A549 (cell line): ENCODE measurements at regions not wholly inside any gene's neighbourhood (a gene's known extent, or its start where the extent isn't known, plus 50 kb on each side); places are given as distances from the start of the nearest gene placed in this dataset.

Source experiments
- CTCF ChIP-seq: fragments of >200 bp; sonication (Bioruptor Twin); formaldehyde crosslinking; IDR thresholded peaks from 3 replicates; pipeline ENCODE4 v1.5.1; 2016
- ELK1 ChIP-seq: fragments of 150-350 bp; IDR thresholded peaks from 2 replicates; pipeline ENCODE4 v1.6.1; 2014; ENCODE audit warnings: low read depth, mild to moderate bottlenecking, low read length
- EP300 ChIP-seq, 2 experiments: fragments of >200 bp; sonication (Bioruptor Twin); formaldehyde crosslinking; IDR thresholded peaks; 2 replicates in 1 of 2; 3 replicates in 1 of 2; pipeline ENCODE4 v1.6.1; 2016 to 2017
- JUN ChIP-seq, 2 experiments: fragments of >200 bp; sonication (Bioruptor Twin); formaldehyde crosslinking; IDR thresholded peaks; 2 replicates in 1 of 2; 3 replicates in 1 of 2; pipeline ENCODE4 v1.6.1; 2016 to 2017
- KDM5A ChIP-seq: fragments of 200-600 bp; sonication (generic); IDR thresholded peaks from 2 replicates; pipeline ENCODE4 v1.6.1; 2016; ENCODE audit warnings: antibody characterized with exemption, mild to moderate bottlenecking
- MAFK ChIP-seq: fragments of 450-650 bp; IDR thresholded peaks from 2 replicates; pipeline ENCODE4 v1.6.1; 2014; ENCODE audit not compliant: partially characterized antibody
- MAX ChIP-seq: IDR thresholded peaks from 2 replicates; pipeline ENCODE4 v1.6.1; 2012
- NFE2L2 ChIP-seq: fragments of 150-350 bp; conservative IDR thresholded peaks from 2 replicates; pipeline ENCODE4 v1.6.1; 2014; ENCODE audit warnings: low read length
- PBX3 ChIP-seq: IDR thresholded peaks from 2 replicates; pipeline ENCODE4 v1.6.1; 2012
- POLR2A ChIP-seq: IDR thresholded peaks from 2 replicates; pipeline ENCODE4 v1.6.1; 2012; ENCODE audit warnings: mild to moderate bottlenecking, low read length
- RAD21 ChIP-seq, 2 experiments: fragments of >200 bp in 1 of 2; sonication (Bioruptor Twin) in 1 of 2; formaldehyde crosslinking in 1 of 2; IDR thresholded peaks in 1 of 2; conservative IDR thresholded peaks in 1 of 2; 2 replicates in 1 of 2; 3 replicates in 1 of 2; pipeline ENCODE4 v1.6.1; 2012 to 2018; ENCODE audit warnings: inconsistent platforms in 1 of 2
- USF2 ChIP-seq: fragments of 450-650 bp; IDR thresholded peaks from 2 replicates; pipeline ENCODE4 v1.6.1; 2014; ENCODE audit warnings: antibody characterized with exemption
- ZFP36 ChIP-seq: fragments of 450-650 bp; IDR thresholded peaks from 2 replicates; pipeline ENCODE4 v1.6.1; 2014; ENCODE audit warnings: borderline replicate concordance; ENCODE audit not compliant: partially characterized antibody

- no peak for TF ChIP-seq USF2
- no peak for TF ChIP-seq PBX3
- no peak for TF ChIP-seq NFE2L2
- TF ChIP-seq KDM5A, result no peak
- TF ChIP-seq RAD21 (conservative IDR thresholded peaks at IDR 0.05 in 1 of 2, IDR thresholded peaks at IDR 0.05 in 1 of 2), result no peak
- no peak for TF ChIP-seq MAX
- TF ChIP-seq POLR2A, result no peak
- TF ChIP-seq EP300 (IDR thresholded peaks at IDR 0.05), result no peak
- no peak for TF ChIP-seq CTCF
- TF ChIP-seq MAFK, result no peak
- TF ChIP-seq JUN (IDR thresholded peaks at IDR 0.05), result no peak
- TF ChIP-seq ZFP36, result no peak
- TF ChIP-seq ELK1, result no peak
These were observed 55.6 kb upstream of the MSX1 start for GRCh38 chr4:4803912-4804296.
